A673 (cell line): ENCODE measurements at regions not wholly inside any gene's neighbourhood (a gene's known extent, or its start where the extent isn't known, plus 50 kb on each side); places are given as distances from the start of the nearest gene placed in this dataset.
"Not testable (repeated sequence)": the region's sequence is repeated elsewhere in the genome, so short reads cannot be mapped to it uniquely, and the experiment has no call there.

Source experiments
- EZH2 ChIP-seq: fragments of 200-600 bp; sonication (generic); IDR thresholded peaks from 2 replicates; pipeline ENCODE4 v1.6.1; 2017; ENCODE audit warnings: borderline replicate concordance, low read depth, mild to moderate bottlenecking, mixed read lengths, antibody characterized with exemption, low read length; ENCODE audit not compliant: poor library complexity, severe bottlenecking
- TF ChIP-seq, protein P1 (sequence below): fragments of 300-800, 200-600 bp; sonication (generic); conservative IDR thresholded peaks from 2 replicates; pipeline ENCODE4 v1.5.1; 2017; ENCODE audit warnings: low read depth, mild to moderate bottlenecking, antibody characterized with exemption, low read length, moderate library complexity, mixed read lengths

DNA sequence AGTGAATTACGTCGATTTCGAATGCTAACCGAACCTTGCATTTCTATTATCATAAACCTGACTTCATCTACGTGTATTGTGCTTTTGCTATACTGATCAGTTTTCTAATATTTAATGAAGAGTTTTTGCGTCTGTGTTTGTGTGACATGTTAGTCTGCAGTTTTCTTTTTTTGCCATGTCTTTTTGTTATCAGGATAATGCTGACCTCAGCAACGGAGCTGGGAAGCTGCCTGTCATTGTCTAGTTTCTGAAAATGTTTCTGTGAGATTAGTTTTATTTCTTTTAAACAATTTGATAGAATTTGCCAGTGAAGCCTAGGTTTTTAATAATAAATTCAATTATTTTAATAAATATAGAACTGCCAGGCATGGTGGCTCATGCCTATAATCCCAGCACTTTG is 139.3 kb downstream of the LAT start:
- TF ChIP-seq, protein P1, sequence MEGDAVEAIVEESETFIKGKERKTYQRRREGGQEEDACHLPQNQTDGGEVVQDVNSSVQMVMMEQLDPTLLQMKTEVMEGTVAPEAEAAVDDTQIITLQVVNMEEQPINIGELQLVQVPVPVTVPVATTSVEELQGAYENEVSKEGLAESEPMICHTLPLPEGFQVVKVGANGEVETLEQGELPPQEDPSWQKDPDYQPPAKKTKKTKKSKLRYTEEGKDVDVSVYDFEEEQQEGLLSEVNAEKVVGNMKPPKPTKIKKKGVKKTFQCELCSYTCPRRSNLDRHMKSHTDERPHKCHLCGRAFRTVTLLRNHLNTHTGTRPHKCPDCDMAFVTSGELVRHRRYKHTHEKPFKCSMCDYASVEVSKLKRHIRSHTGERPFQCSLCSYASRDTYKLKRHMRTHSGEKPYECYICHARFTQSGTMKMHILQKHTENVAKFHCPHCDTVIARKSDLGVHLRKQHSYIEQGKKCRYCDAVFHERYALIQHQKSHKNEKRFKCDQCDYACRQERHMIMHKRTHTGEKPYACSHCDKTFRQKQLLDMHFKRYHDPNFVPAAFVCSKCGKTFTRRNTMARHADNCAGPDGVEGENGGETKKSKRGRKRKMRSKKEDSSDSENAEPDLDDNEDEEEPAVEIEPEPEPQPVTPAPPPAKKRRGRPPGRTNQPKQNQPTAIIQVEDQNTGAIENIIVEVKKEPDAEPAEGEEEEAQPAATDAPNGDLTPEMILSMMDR, result not testable (repeated sequence)
- not testable (repeated sequence) for TF ChIP-seq EZH2
